Loucy (cell line): ENCODE measurements at regions not wholly inside any gene's neighbourhood (a gene's known extent, or its start where the extent isn't known, plus 50 kb on each side); places are given as distances from the start of the nearest gene placed in this dataset.

ENCODE experiments used
- CTCF ChIP-seq: fragments of 200-600 bp; sonication (generic); conservative IDR thresholded peaks from 2 replicates; pipeline ENCODE4 v1.5.1; 2014; ENCODE audit warnings: mild to moderate bottlenecking, antibody characterized with exemption, low read length
- EZH2phosphoT487 ChIP-seq: fragments of 200-600 bp; IDR thresholded peaks from 2 replicates; pipeline ENCODE4 v1.6.1; 2018; ENCODE audit warnings: antibody characterized with exemption, mild to moderate bottlenecking, moderate library complexity, borderline replicate concordance

- TF ChIP-seq CTCF: no peak
- TF ChIP-seq EZH2phosphoT487: no peak
These were observed 682.1 kb upstream of the MAP3K7 start for GRCh38 chr6:91268941-91269340.
